ENCODE measurements at regions not wholly inside any gene's neighbourhood (a gene's known extent, or its start where the extent isn't known, plus 50 kb on each side); places are given as distances from the start of the nearest gene placed in this dataset.
A peak's percentile ranks its signal among the peaks of the same experiment; 100 is the strongest.

DNA sequence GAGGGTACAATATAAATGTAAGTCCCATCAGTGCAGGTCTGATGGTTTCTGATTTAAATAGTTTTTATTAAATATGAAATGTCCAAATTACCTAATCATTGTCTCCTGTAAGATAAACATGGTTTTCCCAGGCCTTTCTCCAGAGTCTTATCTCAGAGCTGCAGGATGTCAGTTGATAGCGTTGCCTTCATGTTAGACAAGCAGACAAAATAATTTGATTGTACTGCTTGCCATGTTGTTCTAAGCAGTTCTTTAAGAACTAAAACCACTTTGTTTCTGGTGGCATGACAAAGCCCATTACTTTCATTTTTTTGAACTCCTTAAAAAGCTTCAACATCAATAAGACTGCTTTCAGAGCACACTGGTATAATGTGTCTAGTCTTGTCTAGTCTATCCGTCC, 1073.5 kb downstream of the MAT2B start:
- Histone ChIP-seq H3K9me3 (replicated peaks) (no peaks in the 10 kb centered on the region), H3K27ac (no peak overlapping the region), H3K27me3 (no peaks in the 10 kb centered on the region), H3K36me3 (no peaks in the 10 kb centered on the region), H3K4me1 (no peaks in the 10 kb centered on the region), H3K4me3 (no peak overlapping the region)
- no peak for DNase-seq

DNA sequence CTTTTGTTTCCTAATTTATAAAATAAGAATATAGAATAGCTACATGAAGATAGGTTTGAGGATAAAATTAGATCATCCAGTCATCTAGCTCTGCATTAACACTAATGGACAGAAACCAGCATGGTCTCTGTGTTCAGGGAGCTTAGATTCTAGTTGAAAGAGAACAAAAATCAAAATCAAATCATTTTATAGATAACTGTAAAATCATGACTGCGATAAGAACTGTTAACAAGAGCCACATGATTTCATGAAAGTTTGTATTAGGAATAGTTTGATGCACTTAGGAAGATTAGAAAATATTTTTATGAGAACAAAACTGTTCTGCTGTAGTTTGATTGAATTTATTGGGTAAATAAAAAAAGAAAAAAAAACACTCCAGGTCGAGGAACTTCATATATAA, 1074.7 kb downstream of the MAT2B start:
- H3K4me1 ChIP-seq, result no peaks in the 10 kb centered on the region
- H3K9me3 ChIP-seq (replicated peaks), result no peaks in the 10 kb centered on the region
- no peaks in the 10 kb centered on the region for H3K36me3 ChIP-seq
- no peak overlapping the region for H3K27ac ChIP-seq
- no peak for DNase-seq
- no peak overlapping the region for H3K4me3 ChIP-seq
- no peaks in the 10 kb centered on the region for H3K27me3 ChIP-seq

- no peaks in the 10 kb centered on the region for H3K9me3 ChIP-seq (replicated peaks)
- H3K27ac ChIP-seq, result no peak overlapping the region
- H3K4me3 ChIP-seq, result no peak overlapping the region
- DNase-seq, result no peak
- no peaks in the 10 kb centered on the region for H3K36me3 ChIP-seq
- no peaks in the 10 kb centered on the region for H3K27me3 ChIP-seq
- no peaks in the 10 kb centered on the region for H3K4me1 ChIP-seq
These were observed 1076.5 kb downstream of the MAT2B start for GRCh38 chr5:164581889-164582288.

DNA sequence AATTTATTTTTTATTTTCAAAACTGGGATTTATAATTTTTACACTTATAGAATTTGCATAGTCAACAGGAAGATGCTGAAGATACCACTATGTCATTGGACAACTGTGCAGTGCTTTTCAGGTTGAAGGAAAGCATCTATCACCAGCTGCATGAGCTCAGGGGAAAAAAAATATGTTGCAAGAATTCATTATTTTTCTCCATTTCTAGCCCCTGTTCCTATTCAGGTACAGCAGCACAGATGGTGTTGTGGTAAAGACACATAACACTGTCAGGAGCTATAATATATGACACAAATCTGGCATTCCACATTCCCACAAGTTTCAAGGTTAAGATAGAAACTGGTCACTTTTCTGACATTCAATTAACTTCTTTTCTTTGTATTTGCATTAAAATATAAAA, 1088.6 kb downstream of the MAT2B start:
- Histone ChIP-seq H3K27me3 (no peaks in the 10 kb centered on the region), H3K36me3 (no peaks in the 10 kb centered on the region), H3K9me3 (replicated peaks) (no peaks in the 10 kb centered on the region), H3K4me3 (no peak overlapping the region), H3K4me1 (no peaks in the 10 kb centered on the region), H3K27ac (no peak overlapping the region)
- no peak for DNase-seq

- no peak overlapping the region for H3K4me3 ChIP-seq
- no peaks in the 10 kb centered on the region for H3K4me1 ChIP-seq
- no peaks in the 10 kb centered on the region for H3K9me3 ChIP-seq (replicated peaks)
- no peak overlapping the region for H3K27ac ChIP-seq
- DNase-seq, result peak; percentile 10 to 57
- no peaks in the 10 kb centered on the region for H3K27me3 ChIP-seq
- H3K36me3 ChIP-seq, result no peaks in the 10 kb centered on the region
These were observed 1092.0 kb downstream of the MAT2B start for GRCh38 chr5:164597293-164597900.

- no peak for DNase-seq
These were observed 1094.9 kb downstream of the MAT2B start for GRCh38 chr5:164600274-164600673.

GRCh38 chr5:164600929-164601535, 1095.6 kb downstream of the MAT2B start:
- H3K4me1 ChIP-seq, result no peaks in the 10 kb centered on the region
- no peak overlapping the region for H3K27ac ChIP-seq
- no peak overlapping the region for H3K4me3 ChIP-seq
- no peaks in the 10 kb centered on the region for H3K36me3 ChIP-seq
- no peaks in the 10 kb centered on the region for H3K27me3 ChIP-seq
- H3K9me3 ChIP-seq (replicated peaks), result no peaks in the 10 kb centered on the region
- no peak for DNase-seq

More at GRCh38 chr5:164600274-164600673, 1094.9 kb downstream of the MAT2B start:
- Histone ChIP-seq H3K27me3 (no peaks in the 10 kb centered on the region), H3K9me3 (replicated peaks) (no peaks in the 10 kb centered on the region), H3K4me1 (no peaks in the 10 kb centered on the region), H3K27ac (no peak overlapping the region), H3K4me3 (no peak overlapping the region), H3K36me3 (no peaks in the 10 kb centered on the region)

- no peaks in the 10 kb centered on the region for H3K27me3 ChIP-seq
- H3K4me1 ChIP-seq, result no peaks in the 10 kb centered on the region
- no peaks in the 10 kb centered on the region for H3K36me3 ChIP-seq
- H3K4me3 ChIP-seq, result no peak overlapping the region
- no peak overlapping the region for H3K27ac ChIP-seq
- H3K9me3 ChIP-seq (replicated peaks), result no peaks in the 10 kb centered on the region
- no peak for DNase-seq
These were observed 1103.1 kb downstream of the MAT2B start for GRCh38 chr5:164608507-164608906.

GRCh38 chr5:164610374-164610773, 1105.0 kb downstream of the MAT2B start:
- no peaks in the 10 kb centered on the region for H3K27me3 ChIP-seq
- no peaks in the 10 kb centered on the region for H3K9me3 ChIP-seq (replicated peaks)
- H3K4me3 ChIP-seq, result no peak overlapping the region
- no peaks in the 10 kb centered on the region for H3K36me3 ChIP-seq
- no peak overlapping the region for H3K27ac ChIP-seq
- DNase-seq, result no peak
- no peaks in the 10 kb centered on the region for H3K4me1 ChIP-seq

DNA sequence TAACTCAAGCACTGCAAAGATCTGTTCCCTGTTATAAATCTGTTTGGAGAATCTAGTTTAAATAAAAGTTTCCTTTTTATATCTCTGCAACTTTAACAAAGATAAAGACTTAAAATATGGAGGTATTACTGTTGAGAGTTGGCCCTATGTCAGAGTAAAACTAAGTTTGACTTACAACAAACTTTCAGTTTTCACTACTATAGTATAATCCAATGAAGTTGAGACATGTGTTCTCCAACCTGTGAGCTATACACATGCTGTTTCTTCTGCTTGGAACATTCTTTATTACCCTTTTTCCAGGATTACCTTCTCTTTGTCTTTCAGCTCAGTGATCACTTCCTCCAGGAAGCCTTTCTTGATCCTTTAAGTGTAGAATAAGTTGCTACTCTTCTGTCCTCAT, 1109.3 kb downstream of the MAT2B start:
- no peaks in the 10 kb centered on the region for H3K36me3 ChIP-seq

GRCh38 chr5:164617290-164617689, 1111.9 kb downstream of the MAT2B start:
- H3K27me3 ChIP-seq, result no peaks in the 10 kb centered on the region
- H3K36me3 ChIP-seq, result no peaks in the 10 kb centered on the region
- H3K9me3 ChIP-seq (replicated peaks), result no peaks in the 10 kb centered on the region
- H3K4me3 ChIP-seq, result no peak overlapping the region
- H3K27ac ChIP-seq, result no peak overlapping the region
- no peak for DNase-seq
- H3K4me1 ChIP-seq, result no peaks in the 10 kb centered on the region

More for the DNA sequence above, 1109.3 kb downstream of the MAT2B start:
- no peak for DNase-seq
- Histone ChIP-seq H3K9me3 (replicated peaks) (no peaks in the 10 kb centered on the region), H3K4me1 (no peaks in the 10 kb centered on the region), H3K27me3 (no peaks in the 10 kb centered on the region), H3K4me3 (no peak overlapping the region), H3K27ac (no peak overlapping the region)

DNA sequence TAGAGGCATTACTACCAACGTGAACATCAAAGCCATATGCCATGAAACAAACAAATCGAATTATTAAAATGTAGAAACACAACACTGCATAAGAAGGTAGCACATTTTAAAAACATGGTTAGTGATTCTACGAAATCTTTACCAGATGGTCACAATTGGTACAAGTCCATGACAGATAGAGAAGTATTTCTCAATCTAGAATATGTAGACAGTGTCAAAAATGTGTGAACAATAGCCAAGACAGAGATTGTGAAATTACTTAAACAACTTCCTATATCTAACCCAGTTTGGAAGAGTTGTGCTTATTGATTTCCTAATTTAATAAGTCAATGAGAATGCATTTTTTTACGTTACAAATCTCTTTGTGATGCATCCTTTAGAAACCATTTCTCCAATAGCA, 1121.6 kb downstream of the MAT2B start:
- no peaks in the 10 kb centered on the region for H3K9me3 ChIP-seq (replicated peaks)
- H3K4me3 ChIP-seq, result no peak overlapping the region
- no peak overlapping the region for H3K27ac ChIP-seq
- no peaks in the 10 kb centered on the region for H3K27me3 ChIP-seq
- no peaks in the 10 kb centered on the region for H3K36me3 ChIP-seq
- no peaks in the 10 kb centered on the region for H3K4me1 ChIP-seq
- no peak for DNase-seq

- no peaks in the 10 kb centered on the region for H3K27me3 ChIP-seq
- no peak overlapping the region for H3K27ac ChIP-seq
- DNase-seq, result no peak
- H3K4me3 ChIP-seq, result no peak overlapping the region
- H3K36me3 ChIP-seq, result no peaks in the 10 kb centered on the region
- H3K9me3 ChIP-seq (replicated peaks), result no peaks in the 10 kb centered on the region
- H3K4me1 ChIP-seq, result no peaks in the 10 kb centered on the region
These were observed 1131.0 kb downstream of the MAT2B start for GRCh38 chr5:164636456-164636855.

DNA sequence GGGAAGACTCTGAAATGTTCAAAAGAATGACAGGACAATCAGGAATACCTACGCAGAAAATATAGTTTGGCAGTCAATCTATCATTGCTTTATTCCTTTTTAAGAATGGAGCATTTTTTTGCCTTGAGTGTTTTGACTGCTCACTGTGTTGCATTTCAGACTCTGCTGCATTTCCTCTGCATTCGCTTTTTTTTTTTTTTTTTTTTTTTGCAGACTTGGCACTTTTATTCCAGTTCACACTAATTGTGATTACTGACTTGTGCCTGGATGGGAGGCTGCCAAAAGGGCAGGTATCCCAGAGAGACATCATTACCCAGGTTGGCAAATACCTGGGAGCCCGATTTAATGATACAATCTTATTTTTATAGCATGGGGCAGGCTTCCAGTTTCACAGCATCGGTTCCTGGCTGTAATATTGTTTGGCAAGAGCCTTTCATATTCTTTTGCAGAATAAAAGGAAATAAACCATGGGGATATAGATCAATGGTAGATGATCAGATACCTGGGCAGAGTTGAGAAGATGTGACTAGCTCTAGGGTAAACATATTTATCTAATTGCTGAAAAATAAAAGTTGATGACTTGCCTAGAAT, 1132.6 kb downstream of the MAT2B start:
- H3K27me3 ChIP-seq, result no peaks in the 10 kb centered on the region
- no peak overlapping the region for H3K4me3 ChIP-seq

GRCh38 chr5:164649266-164649665, 1143.8 kb downstream of the MAT2B start:
- H3K36me3 ChIP-seq, result no peaks in the 10 kb centered on the region
- H3K4me3 ChIP-seq, result no peak overlapping the region
- H3K27me3 ChIP-seq, result no peaks in the 10 kb centered on the region
- H3K4me1 ChIP-seq, result no peaks in the 10 kb centered on the region
- H3K27ac ChIP-seq, result no peak overlapping the region
- no peaks in the 10 kb centered on the region for H3K9me3 ChIP-seq (replicated peaks)
- no peak for DNase-seq

More for the DNA sequence above, 1132.6 kb downstream of the MAT2B start:
- H3K27ac ChIP-seq, result no peak overlapping the region
- H3K36me3 ChIP-seq, result no peaks in the 10 kb centered on the region
- no peaks in the 10 kb centered on the region for H3K4me1 ChIP-seq
- DNase-seq, result no peak
- H3K9me3 ChIP-seq (replicated peaks), result no peaks in the 10 kb centered on the region

- no peaks in the 10 kb centered on the region for H3K27me3 ChIP-seq
- no peaks in the 10 kb centered on the region for H3K36me3 ChIP-seq
- no peaks in the 10 kb centered on the region for H3K4me1 ChIP-seq
- H3K9me3 ChIP-seq (replicated peaks), result no peaks in the 10 kb centered on the region
- H3K4me3 ChIP-seq, result no peak overlapping the region
- DNase-seq, result no peak
- no peak overlapping the region for H3K27ac ChIP-seq
These were observed 1145.0 kb downstream of the MAT2B start for GRCh38 chr5:164650427-164650826.
